A549 (cell line): ENCODE measurements at regions not wholly inside any gene's neighbourhood (a gene's known extent, or its start where the extent isn't known, plus 50 kb on each side); places are given as distances from the start of the nearest gene placed in this dataset.

ENCODE experiments used
- ATAC-seq, 2 experiments: fragments of 200-7000 bp in 1 of 2; fragments of >200 bp in 1 of 2; cut with Nextera tagmentation in 1 of 2; cut with Tn5 transposase in 1 of 2; 3 replicates each; pipeline versions ENCODE4 v1.8.0 to v1.9.1; 2018 to 2020; ENCODE audit warnings: mild to moderate bottlenecking in 1 of 2, moderate library complexity in 1 of 2
- CTCF ChIA-PET: fragments of 300-600 bp; sonication (Branson Sonifier 250); formaldehyde crosslinking; extraction: SDS; loops from one replicate; lab custom pipeline; 2021; ENCODE audit warnings: antibody characterized with exemption, inconsistent platforms; lab: Yijun Ruan, JAX
- POLR2A ChIA-PET: fragments of 350-600 bp; formaldehyde crosslinking; extraction: SDS; loops from one replicate; lab custom pipeline; 2021; ENCODE audit warnings: antibody characterized with exemption, inconsistent platforms; lab: Yijun Ruan, JAX
- DNase-seq, 2 experiments: peaks; one replicate each; pipeline versions ENCODE4 v3.0.0 to v3.0.0-alpha.2; 2011 to 2016; ENCODE audit warnings: low read depth in 1 of 2, low spot score in 1 of 2
- FAIRE-seq: peaks from 2 replicates; lab custom pipeline; 2011; peaks lifted over from hg19 to GRCh38; lab: Jason Lieb, UNC
- H3K27ac ChIP-seq, 2 experiments: fragments of >200 bp; sonication (Bioruptor Twin); formaldehyde crosslinking; 3 replicates each; pipeline ENCODE4 v1.5.1; 2016 to 2017
- H3K4me1 ChIP-seq: fragments of >200 bp; sonication (Bioruptor Twin); formaldehyde crosslinking; 3 replicates; pipeline ENCODE4 v1.6.1; 2016
- H3K4me2 ChIP-seq: fragments of >200 bp; sonication (Bioruptor Twin); formaldehyde crosslinking; 3 replicates; pipeline ENCODE4 v1.6.1; 2016
- H3K4me3 ChIP-seq: fragments of >200 bp; sonication (Bioruptor Twin); formaldehyde crosslinking; 3 replicates; pipeline ENCODE4 v1.5.1; 2016
- H3K9me3 ChIP-seq: fragments of >200 bp; sonication (Bioruptor Twin); formaldehyde crosslinking; 3 replicates; pipeline ENCODE4 v1.6.1; 2016
- CBX2 ChIP-seq: fragments of 200-600 bp; sonication (generic); IDR thresholded peaks from 2 replicates; pipeline ENCODE4 v1.6.1; 2016; ENCODE audit warnings: low read depth, mild to moderate bottlenecking, borderline replicate concordance
- CTCF ChIP-seq: fragments of >200 bp; sonication (Bioruptor Twin); formaldehyde crosslinking; IDR thresholded peaks from 3 replicates; pipeline ENCODE4 v1.5.1; 2016
- E2F6 ChIP-seq: IDR thresholded peaks from 2 replicates; pipeline ENCODE4 v1.6.1; 2012; ENCODE audit warnings: low read depth, borderline replicate concordance
- EHMT2 ChIP-seq: fragments of 200-600 bp; sonication (generic); IDR thresholded peaks from 2 replicates; pipeline ENCODE4 v1.6.1; 2016; ENCODE audit warnings: antibody characterized with exemption, low read depth, mild to moderate bottlenecking, moderate library complexity
- HDAC2 ChIP-seq: fragments of 200-600 bp; sonication (generic); IDR thresholded peaks from 2 replicates; pipeline ENCODE4 v1.6.1; 2016
- HES2 ChIP-seq: fragments of >200 bp; sonication (Bioruptor Twin); formaldehyde crosslinking; IDR thresholded peaks from 2 replicates; pipeline ENCODE4 v1.6.1; 2016
- JUN ChIP-seq, 2 experiments: fragments of >200 bp; sonication (Bioruptor Twin); formaldehyde crosslinking; IDR thresholded peaks; 2 replicates in 1 of 2; 3 replicates in 1 of 2; pipeline ENCODE4 v1.6.1; 2016 to 2017
- JUNB ChIP-seq: fragments of >200 bp; sonication (Bioruptor Twin); formaldehyde crosslinking; IDR thresholded peaks from 2 replicates; pipeline ENCODE4 v1.6.1; 2016
- MAX ChIP-seq: IDR thresholded peaks from 2 replicates; pipeline ENCODE4 v1.6.1; 2012
- NFE2L2 ChIP-seq: fragments of 150-350 bp; conservative IDR thresholded peaks from 2 replicates; pipeline ENCODE4 v1.6.1; 2014; ENCODE audit warnings: low read length
- POLR2A ChIP-seq: IDR thresholded peaks from 2 replicates; pipeline ENCODE4 v1.6.1; 2012; ENCODE audit warnings: mild to moderate bottlenecking, low read length
- POLR2AphosphoS2 ChIP-seq: conservative IDR thresholded peaks from 2 replicates; pipeline ENCODE4 v1.6.1; 2012; ENCODE audit warnings: low read length, improper control_type of control experiment, inconsistent platforms
- RAD21 ChIP-seq, 2 experiments: fragments of >200 bp in 1 of 2; sonication (Bioruptor Twin) in 1 of 2; formaldehyde crosslinking in 1 of 2; IDR thresholded peaks in 1 of 2; conservative IDR thresholded peaks in 1 of 2; 2 replicates in 1 of 2; 3 replicates in 1 of 2; pipeline ENCODE4 v1.6.1; 2012 to 2018; ENCODE audit warnings: inconsistent platforms in 1 of 2
- RARB ChIP-seq: fragments of 250-450 bp; sonication (Bioruptor Pico); IDR thresholded peaks from 2 replicates; pipeline ENCODE4 v1.8.0; 2021; ENCODE audit warnings: mild to moderate bottlenecking, moderate library complexity
- RCOR1 ChIP-seq: fragments of 150-350 bp; IDR thresholded peaks from 2 replicates; pipeline ENCODE4 v1.6.1; 2014; ENCODE audit warnings: antibody characterized with exemption, low read length, low read depth
- SMC3 ChIP-seq: fragments of >200 bp; sonication (Bioruptor Twin); formaldehyde crosslinking; IDR thresholded peaks from 3 replicates; pipeline ENCODE4 v1.6.1; 2018; ENCODE audit warnings: inconsistent platforms
- SREBF2 ChIP-seq: fragments of 450-650 bp; IDR thresholded peaks from 2 replicates; pipeline ENCODE4 v1.6.1; 2014; ENCODE audit warnings: mild to moderate bottlenecking, moderate library complexity
- USF2 ChIP-seq: fragments of 450-650 bp; IDR thresholded peaks from 2 replicates; pipeline ENCODE4 v1.6.1; 2014; ENCODE audit warnings: antibody characterized with exemption
- WGBS: methylation state at CpG from one replicate; pipeline ENCODE4 v1.1.6; 2017; ENCODE audit errors: missing lambda C conversion rate; 5-methylcytosine and 5-hydroxymethylcytosine counted together

- POLR2A ChIA-PET: no interaction called here
- FAIRE-seq: no peak
- no peak overlapping the region for H3K4me2 ChIP-seq
- ATAC-seq: no peak
- CTCF ChIA-PET: interaction anchor here (1.0 to 1.8 kb wide), 5 partner anchors 12 to 384 kb away, joined by 3 to 6 read pairs (median 4); no protein-coding TSS in a partner anchor
- H3K9me3 ChIP-seq: 0 out of 3 replicates have a peak, but pooled peaks cover 4% of the 10 kb centered on the region
- no peak overlapping the region for H3K4me3 ChIP-seq
- no peak overlapping the region for H3K27ac ChIP-seq
- 59% methylated on average over 15 of the region's 15 CpGs for WGBS
- TF ChIP-seq NFE2L2: no peak
- no peak for TF ChIP-seq HDAC2
- no peak for TF ChIP-seq SREBF2
- TF ChIP-seq RARB (CRISPR knock-in tag): no peak
- no peak for TF ChIP-seq POLR2A
- DNase-seq: no peak
- H3K4me1 ChIP-seq: 0 out of 3 replicates have a peak, but pooled peaks cover 3% of the 10 kb centered on the region
Observed at GRCh38 chr9:93829271-93830011, 125.7 kb downstream of the BARX1 start.

- WGBS: 58% methylated on average over 13 of the region's 13 CpGs
- ChIA-PET CTCF (interaction anchor here (0.6 to 1.8 kb wide), 5 partner anchors 11 to 385 kb away, joined by 3 to 6 read pairs (median 4); no protein-coding TSS in a partner anchor), POLR2A (no interaction called here)
- Histone ChIP-seq H3K4me2 (no peak overlapping the region; the same call in 2 of the 3 replicates), H3K9me3 (peaks cover 3% of the 10 kb centered on the region; the same call in 1 of the 3 replicates)
- no peak for TF ChIP-seq MAX
- TF ChIP-seq, all 56 proteins: peak for 0
- FAIRE-seq (no peak), ATAC-seq (no peak), DNase-seq (no peak)
- H3K4me1 ChIP-seq: 0 out of 3 replicates have a peak, but pooled peaks cover 3% of the 10 kb centered on the region
- H3K27ac ChIP-seq: no peak overlapping the region
- no peak overlapping the region for H3K4me3 ChIP-seq
Observed at GRCh38 chr9:93828331-93829097, 126.6 kb downstream of the BARX1 start.

GRCh38 chr9:93827545-93828330 is 127.4 kb downstream of the BARX1 start:
- H3K4me3 ChIP-seq: peak overlapping the region; percentile 26; the same call in 1 of the 3 replicates
- no peak for FAIRE-seq

More at GRCh38 chr9:93827545-93828330, 127.4 kb downstream of the BARX1 start:
- H3K9me3 ChIP-seq: peaks cover 7% of the 10 kb centered on the region; the same call in 1 of the 3 replicates
- ChIA-PET POLR2A (no interaction called here), CTCF (interaction anchor here (0.6 to 4.6 kb wide), 27 partner anchors 9 to 386 kb away, joined by 3 to 24 read pairs (median 4); no protein-coding TSS in a partner anchor)
- 35% methylated on average over 21 of the region's 43 CpGs for WGBS
- TF ChIP-seq CBX2 (no peak), USF2 (no peak), SMC3 (0 out of 3 replicates have a peak, but pooled peaks have one; percentile 9), EHMT2 (no peak), HES2 (no peak), JUN (IDR thresholded peaks at IDR 0.05) (no peak), JUNB (no peak), E2F6 (no peak), CTCF (peak; percentile 56), RCOR1 (no peak), NFE2L2 (no peak), SREBF2 (no peak), RAD21 (conservative IDR thresholded peaks at IDR 0.05 in 1 of 2, IDR thresholded peaks at IDR 0.05 in 1 of 2) (peak in 1 of 2 experiments; percentile 46; a peak in 4 of 5 replicates), POLR2AphosphoS2 (no peak), POLR2A (no peak)
- peak; percentile 62 to 89 for DNase-seq
- H3K27ac ChIP-seq: peak overlapping the region in 1 of 2 experiments; percentile 38; a peak in 2 of 6 replicates
- 0 out of 3 replicates have a peak, but pooled peaks cover 3% of the 10 kb centered on the region for H3K4me1 ChIP-seq
- peak overlapping the region; percentile 85 for H3K4me2 ChIP-seq
- ATAC-seq: peak; percentile 91 to 98
